GM10248 (cell line): ENCODE measurements at regions not wholly inside any gene's neighbourhood (a gene's known extent, or its start where the extent isn't known, plus 50 kb on each side); places are given as distances from the start of the nearest gene placed in this dataset.

ENCODE experiments used
- CTCF ChIA-PET: fragments of 300-600 bp; sonication (Branson Sonifier 250); formaldehyde crosslinking; extraction: SDS; loops from one replicate; lab custom pipeline; 2021; ENCODE audit warnings: antibody characterized with exemption; lab: Yijun Ruan, JAX
- POLR2A ChIA-PET: fragments of 350-650 bp; sonication (Branson Sonifier 250); formaldehyde crosslinking; extraction: SDS; loops from one replicate; lab custom pipeline; 2020; ENCODE audit warnings: antibody characterized with exemption; lab: Yijun Ruan, JAX
- DNase-seq: peaks from one replicate; pipeline ENCODE4 v3.0.0; 2012; ENCODE audit errors: extremely low spot score
- TF ChIP-seq, protein P1 (sequence below): IDR thresholded peaks from 2 replicates; pipeline ENCODE4 v1.5.1; 2012; ENCODE audit warnings: mild to moderate bottlenecking, low read depth; ENCODE audit errors: extremely low read depth, missing control alignments, control extremely low read depth

DNA sequence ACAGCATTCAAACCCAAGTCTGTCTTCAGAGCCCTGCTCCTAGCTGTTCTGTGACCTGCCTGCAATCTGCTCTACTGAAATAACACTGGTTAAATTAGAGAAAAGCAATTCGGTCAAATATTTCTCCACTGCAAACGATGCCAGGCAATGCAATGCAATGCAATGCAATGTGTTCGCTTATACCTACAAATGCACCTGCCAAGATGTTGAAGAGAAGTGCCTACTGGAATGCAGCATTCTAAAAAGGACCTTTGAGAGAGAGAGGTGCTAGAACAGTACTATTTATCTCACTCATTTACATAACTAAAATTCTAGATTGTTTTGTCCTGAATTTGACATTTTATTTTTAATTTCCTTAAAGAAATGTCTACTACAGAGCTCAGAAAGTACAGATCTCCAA lies 157.3 kb upstream of the CDK1 start:
- POLR2A ChIA-PET, result no interaction called here
- TF ChIP-seq, protein P1, sequence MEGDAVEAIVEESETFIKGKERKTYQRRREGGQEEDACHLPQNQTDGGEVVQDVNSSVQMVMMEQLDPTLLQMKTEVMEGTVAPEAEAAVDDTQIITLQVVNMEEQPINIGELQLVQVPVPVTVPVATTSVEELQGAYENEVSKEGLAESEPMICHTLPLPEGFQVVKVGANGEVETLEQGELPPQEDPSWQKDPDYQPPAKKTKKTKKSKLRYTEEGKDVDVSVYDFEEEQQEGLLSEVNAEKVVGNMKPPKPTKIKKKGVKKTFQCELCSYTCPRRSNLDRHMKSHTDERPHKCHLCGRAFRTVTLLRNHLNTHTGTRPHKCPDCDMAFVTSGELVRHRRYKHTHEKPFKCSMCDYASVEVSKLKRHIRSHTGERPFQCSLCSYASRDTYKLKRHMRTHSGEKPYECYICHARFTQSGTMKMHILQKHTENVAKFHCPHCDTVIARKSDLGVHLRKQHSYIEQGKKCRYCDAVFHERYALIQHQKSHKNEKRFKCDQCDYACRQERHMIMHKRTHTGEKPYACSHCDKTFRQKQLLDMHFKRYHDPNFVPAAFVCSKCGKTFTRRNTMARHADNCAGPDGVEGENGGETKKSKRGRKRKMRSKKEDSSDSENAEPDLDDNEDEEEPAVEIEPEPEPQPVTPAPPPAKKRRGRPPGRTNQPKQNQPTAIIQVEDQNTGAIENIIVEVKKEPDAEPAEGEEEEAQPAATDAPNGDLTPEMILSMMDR, result no peak
- CTCF ChIA-PET, result no interaction called here
- no peak for DNase-seq

- POLR2A ChIA-PET, result no interaction called here
- TF ChIP-seq, protein P1, result no peak
- no peak for DNase-seq
- CTCF ChIA-PET, result interaction anchor here (1.0 to 2.5 kb wide), 2 partner anchors 9 to 16 kb away, joined by 3 to 6 read pairs; no protein-coding TSS in a partner anchor
Measured at GRCh38 chr10:60618861-60619260, 159.4 kb upstream of the CDK1 start.

- ChIA-PET CTCF (interaction anchor here (0.9 to 2.1 kb wide), 2 partner anchors 12 to 31 kb away, joined by 3 to 9 read pairs; no protein-coding TSS in a partner anchor), POLR2A (no interaction called here)
- no peak for DNase-seq
- TF ChIP-seq, protein P1, result no peak
Measured at GRCh38 chr10:60615541-60615940, 162.7 kb upstream of the CDK1 start.

GRCh38 chr10:60614363-60614762 lies 163.9 kb upstream of the CDK1 start:
- POLR2A ChIA-PET, result no interaction called here
- no peak for DNase-seq
- TF ChIP-seq, protein P1, result no peak
- CTCF ChIA-PET, result interaction anchor here (1.5 to 2.0 kb wide), 3 partner anchors 10 to 38 kb away, joined by 3 to 9 read pairs (median 3); no protein-coding TSS in a partner anchor

GRCh38 chr10:60613434-60613833 lies 164.8 kb upstream of the CDK1 start:
- ChIA-PET CTCF (interaction anchor here (1.5 to 2.0 kb wide), 3 partner anchors 9 to 37 kb away, joined by 3 to 9 read pairs (median 3); no protein-coding TSS in a partner anchor), POLR2A (no interaction called here)
- TF ChIP-seq, protein P1, result no peak
- DNase-seq, result no peak

GRCh38 chr10:60611291-60611747 lies 167.0 kb upstream of the CDK1 start:
- TF ChIP-seq, protein P1, result no peak
- POLR2A ChIA-PET, result no interaction called here
- no peak for DNase-seq
- CTCF ChIA-PET, result no interaction called here

- ChIA-PET POLR2A (no interaction called here), CTCF (interaction anchor here (0.9 to 1.4 kb wide), 2 partner anchors 10 to 17 kb away, joined by 3 to 4 read pairs; no protein-coding TSS in a partner anchor)
- TF ChIP-seq, protein P1, result no peak
Measured at GRCh38 chr10:60607372-60607771, 170.9 kb upstream of the CDK1 start.

More at GRCh38 chr10:60607372-60607771, 170.9 kb upstream of the CDK1 start:
- no peak for DNase-seq
